OCI-LY1 (cell line): ENCODE measurements at regions not wholly inside any gene's neighbourhood (a gene's known extent, or its start where the extent isn't known, plus 50 kb on each side); places are given as distances from the start of the nearest gene placed in this dataset.
"Not testable (repeated sequence)": the region's sequence is repeated elsewhere in the genome, so short reads cannot be mapped to it uniquely, and the experiment has no call there.

Experiments used
- EZH2 ChIP-seq: fragments of 200-600 bp; sonication (generic), shearing (Covaris generic); IDR thresholded peaks from 2 replicates; pipeline ENCODE4 v1.8.0; 2017; ENCODE audit warnings: borderline replicate concordance, mixed run types, mild to moderate bottlenecking, antibody characterized with exemption, low read length, moderate library complexity, mixed read lengths
- TF ChIP-seq, protein P1 (sequence below): fragments of 200-600 bp; sonication (generic), shearing (Covaris generic); IDR thresholded peaks from 2 replicates; pipeline ENCODE4 v1.5.1; 2017; ENCODE audit warnings: mild to moderate bottlenecking, antibody characterized with exemption, low read length, moderate library complexity, mixed read lengths

GRCh38 chr1:223999761-224000160 lies 114.2 kb upstream of the FBXO28 start:
- TF ChIP-seq, protein P1, sequence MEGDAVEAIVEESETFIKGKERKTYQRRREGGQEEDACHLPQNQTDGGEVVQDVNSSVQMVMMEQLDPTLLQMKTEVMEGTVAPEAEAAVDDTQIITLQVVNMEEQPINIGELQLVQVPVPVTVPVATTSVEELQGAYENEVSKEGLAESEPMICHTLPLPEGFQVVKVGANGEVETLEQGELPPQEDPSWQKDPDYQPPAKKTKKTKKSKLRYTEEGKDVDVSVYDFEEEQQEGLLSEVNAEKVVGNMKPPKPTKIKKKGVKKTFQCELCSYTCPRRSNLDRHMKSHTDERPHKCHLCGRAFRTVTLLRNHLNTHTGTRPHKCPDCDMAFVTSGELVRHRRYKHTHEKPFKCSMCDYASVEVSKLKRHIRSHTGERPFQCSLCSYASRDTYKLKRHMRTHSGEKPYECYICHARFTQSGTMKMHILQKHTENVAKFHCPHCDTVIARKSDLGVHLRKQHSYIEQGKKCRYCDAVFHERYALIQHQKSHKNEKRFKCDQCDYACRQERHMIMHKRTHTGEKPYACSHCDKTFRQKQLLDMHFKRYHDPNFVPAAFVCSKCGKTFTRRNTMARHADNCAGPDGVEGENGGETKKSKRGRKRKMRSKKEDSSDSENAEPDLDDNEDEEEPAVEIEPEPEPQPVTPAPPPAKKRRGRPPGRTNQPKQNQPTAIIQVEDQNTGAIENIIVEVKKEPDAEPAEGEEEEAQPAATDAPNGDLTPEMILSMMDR, result not testable (repeated sequence)
- TF ChIP-seq EZH2, result not testable (repeated sequence)
